HG03108 (cell line): ENCODE measurements at regions not wholly inside any gene's neighbourhood (a gene's known extent, or its start where the extent isn't known, plus 50 kb on each side); places are given as distances from the start of the nearest gene placed in this dataset.
"Not testable (repeated sequence)": the region's sequence is repeated elsewhere in the genome, so short reads cannot be mapped to it uniquely, and the experiment has no call there.

Source experiments
- ATAC-seq: cut with Tn5 transposase; IDR thresholded peaks from one replicate; pipeline ENCODE4 v1.9.1; 2021; ENCODE audit warnings: moderate library complexity; ENCODE audit not compliant: unreplicated experiment

GRCh38 chr3:34570916-34571705 is 772.7 kb downstream of the PDCD6IP start:
- no peak for ATAC-seq

- no peak for ATAC-seq
Measured at GRCh38 chr3:34571714-34572113, 773.3 kb downstream of the PDCD6IP start.

DNA sequence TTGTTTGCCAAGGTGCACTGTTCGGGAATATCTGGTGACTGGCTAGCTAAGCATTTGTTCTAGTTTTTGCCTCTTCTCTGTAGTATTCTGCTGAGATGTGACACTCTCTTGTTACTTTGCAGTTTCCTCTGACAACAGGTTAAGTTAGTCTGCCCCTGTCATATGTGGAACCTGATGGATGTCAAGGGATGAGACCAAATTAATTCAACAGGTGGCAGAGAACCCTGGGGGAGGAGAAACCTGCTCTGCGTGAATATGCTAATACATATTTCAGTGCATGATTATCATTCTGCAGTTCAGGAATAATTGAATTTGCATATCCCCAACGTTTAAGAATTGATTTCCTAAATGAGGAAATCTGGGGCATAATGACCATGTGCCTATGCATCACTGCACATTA is 777.3 kb downstream of the PDCD6IP start:
- no peak for ATAC-seq

DNA sequence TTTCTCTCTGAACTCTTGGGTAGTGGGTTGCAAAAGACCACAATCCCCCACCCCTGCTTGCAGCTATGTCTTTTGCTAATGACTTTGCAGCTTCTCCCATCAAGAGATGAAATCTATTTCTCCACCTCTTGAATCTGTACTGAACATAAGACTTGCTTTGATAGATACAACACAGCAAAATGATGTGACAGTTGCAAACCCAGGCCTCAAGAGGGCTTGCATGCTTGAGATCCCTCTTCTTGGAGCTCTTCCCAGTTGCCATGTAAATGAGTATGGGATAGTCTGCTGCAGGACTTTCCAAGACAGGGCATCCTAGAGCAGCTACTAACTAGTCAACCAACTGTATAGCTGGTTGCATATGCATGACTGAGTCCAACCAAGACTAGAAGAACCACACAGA is 783.6 kb downstream of the PDCD6IP start:
- no peak for ATAC-seq

DNA sequence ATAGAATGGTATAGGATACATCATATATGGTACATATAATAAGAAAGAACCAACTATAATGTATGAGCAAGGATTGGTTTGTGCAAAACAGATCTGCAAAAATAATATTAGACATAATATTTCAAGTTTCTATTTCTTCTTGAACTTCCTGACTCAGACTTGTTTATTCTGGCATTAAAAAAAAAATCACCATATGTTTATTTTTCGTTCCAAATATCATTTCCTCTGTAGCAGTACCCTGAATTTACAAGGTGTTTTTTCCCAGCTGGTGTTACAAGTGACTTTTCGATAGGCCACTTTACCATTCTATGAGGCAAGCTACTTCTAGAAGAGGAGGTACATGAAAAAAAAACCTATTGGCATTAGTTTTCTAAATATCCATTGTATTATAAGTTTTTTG is 785.0 kb downstream of the PDCD6IP start:
- no peak for ATAC-seq

- ATAC-seq, result no peak
Measured at GRCh38 chr3:34584971-34585370, 786.5 kb downstream of the PDCD6IP start.

- no peak for ATAC-seq
Measured at GRCh38 chr3:34599595-34599994, 801.2 kb downstream of the PDCD6IP start.

DNA sequence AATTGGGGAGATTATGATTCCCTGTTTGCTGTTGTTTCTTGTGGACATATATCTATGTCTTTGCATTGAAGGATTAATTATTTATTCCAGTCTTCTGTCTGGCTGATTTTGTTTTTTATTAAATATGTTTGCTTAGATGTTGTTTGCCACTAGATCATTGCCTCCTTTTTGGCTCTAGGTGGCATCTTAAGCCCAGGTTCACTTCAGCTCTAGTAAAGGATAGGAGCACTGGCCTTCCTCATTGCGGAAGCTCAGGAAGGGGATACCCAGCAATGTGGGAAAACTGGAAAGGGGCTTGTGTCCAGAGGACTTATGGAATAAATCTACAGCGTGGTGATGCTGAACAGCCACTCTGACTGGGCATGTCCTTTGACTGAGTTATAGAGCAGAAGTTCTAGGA is 821.6 kb downstream of the PDCD6IP start:
- no peak for ATAC-seq

GRCh38 chr3:34626699-34627098 is 828.3 kb downstream of the PDCD6IP start:
- ATAC-seq, result no peak

DNA sequence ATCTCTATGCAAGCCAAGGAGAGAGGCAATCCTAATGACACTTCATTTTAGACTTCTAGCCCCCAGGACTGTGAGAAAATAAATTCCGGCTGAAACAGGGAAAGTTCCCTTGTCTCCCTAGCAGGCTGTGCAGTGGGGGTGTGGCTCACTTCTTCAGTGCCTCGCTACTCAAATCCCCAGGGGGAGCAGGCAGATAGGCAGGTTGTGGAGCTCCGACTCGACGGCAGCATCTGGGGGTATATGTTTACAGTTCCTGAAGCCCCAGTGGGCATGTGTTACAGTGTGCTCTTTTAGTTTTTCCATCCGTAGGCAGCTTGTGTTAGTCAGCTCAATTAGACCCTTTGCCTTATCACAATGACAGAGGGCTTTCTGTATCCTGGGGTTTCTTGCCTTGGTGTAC is 836.5 kb downstream of the PDCD6IP start:
- no peak for ATAC-seq

DNA sequence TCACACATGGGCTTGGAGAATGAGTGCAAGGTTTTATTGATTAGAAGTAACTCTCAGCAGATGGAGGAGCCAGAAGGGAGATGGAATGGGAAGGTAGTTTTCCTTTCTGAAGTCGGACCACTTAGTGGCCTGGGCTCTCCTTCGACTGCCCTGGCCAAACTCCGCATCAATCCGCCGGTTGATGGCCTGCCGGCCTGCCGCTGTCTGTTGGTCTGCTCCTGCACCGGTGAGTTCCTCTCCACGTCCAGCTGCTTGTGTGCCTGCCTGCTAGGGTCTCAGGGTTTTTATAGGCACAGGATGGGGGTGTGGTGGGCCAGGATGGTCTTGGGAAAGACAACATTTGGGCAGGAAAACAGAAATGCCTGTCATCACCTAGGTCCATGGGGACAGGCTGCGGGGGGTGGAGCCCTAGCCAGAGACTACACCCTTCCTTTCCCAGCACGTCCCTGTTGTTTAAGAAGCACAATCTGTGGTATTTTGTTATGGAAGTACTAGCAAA is 837.0 kb downstream of the PDCD6IP start:
- no peak for ATAC-seq

GRCh38 chr3:34646911-34647460 is 848.6 kb downstream of the PDCD6IP start:
- ATAC-seq, result no peak

DNA sequence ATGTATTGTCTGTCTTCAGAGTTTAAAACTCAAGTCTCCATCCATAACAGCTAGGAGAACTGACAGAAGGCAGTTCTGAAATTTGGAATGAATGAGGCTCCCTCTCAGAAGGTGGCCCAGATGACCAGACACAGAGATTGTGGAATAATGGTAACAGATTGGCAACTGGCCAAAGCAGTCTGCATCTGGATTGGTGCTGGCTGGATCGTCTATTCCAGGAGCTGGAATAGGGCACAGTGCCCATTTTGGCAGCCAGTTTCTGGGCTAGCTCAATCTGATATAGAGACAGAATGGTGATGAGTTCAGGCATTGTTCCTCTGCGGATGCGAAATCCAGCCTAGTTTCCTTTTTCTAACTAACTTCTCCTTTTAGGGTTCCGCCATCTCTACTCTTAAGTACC is 851.7 kb downstream of the PDCD6IP start:
- ATAC-seq, result no peak

DNA sequence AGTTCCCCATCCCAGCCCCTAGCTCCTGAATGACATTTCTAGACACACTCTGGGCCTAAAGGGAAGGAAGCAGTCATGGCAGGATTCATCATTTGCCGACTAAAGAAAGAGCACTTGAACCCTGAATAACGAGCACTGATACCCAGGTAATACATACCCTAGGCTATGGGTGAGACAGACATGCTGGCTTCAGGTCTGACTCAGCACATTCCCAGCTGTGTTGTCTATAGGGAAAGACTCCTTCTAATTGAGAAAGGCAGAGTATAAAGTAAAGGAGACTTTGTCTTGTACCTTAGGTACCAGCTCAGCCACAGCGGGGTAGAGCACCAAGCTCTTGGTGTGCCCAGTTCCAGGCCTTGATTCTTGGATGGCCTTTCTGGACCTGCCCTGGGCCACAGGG is 870.5 kb downstream of the PDCD6IP start:
- ATAC-seq, result no peak

GRCh38 chr3:34669490-34669889 is 871.1 kb downstream of the PDCD6IP start:
- no peak for ATAC-seq

DNA sequence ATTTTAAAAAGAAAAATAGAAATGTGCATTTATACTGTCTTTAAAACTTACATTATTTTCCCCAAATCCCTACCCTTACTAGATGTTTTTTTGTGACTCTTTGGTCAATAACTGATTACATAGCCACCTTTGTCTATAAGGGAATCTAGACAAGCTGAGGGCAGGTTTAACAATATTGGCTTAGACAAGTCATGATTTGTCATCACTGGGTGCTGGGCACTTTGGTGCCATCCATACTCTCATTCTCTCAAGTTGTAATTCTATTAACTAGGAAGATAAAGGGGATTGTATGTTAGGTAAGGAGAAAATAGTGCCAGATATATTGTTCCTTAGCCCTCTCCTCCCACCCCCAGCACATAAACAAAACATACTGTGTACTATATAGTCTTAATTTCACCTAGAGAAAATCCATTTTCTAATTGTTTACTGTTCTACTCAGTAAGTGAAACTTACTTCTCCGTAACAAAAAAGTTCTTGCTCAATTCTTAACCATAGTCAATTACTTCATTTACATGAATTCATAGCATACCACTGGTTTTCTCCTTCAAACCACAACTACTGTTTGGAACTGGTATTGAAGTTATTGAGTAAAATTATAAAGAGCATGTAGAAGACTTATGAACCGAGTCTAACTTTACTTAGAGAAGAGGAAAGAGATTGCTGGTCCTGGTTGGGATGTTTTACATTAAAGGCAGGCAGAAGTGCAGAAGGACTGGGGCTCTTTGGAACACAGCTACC is 877.1 kb downstream of the PDCD6IP start:
- no peak for ATAC-seq

GRCh38 chr3:34676436-34676835 is 878.0 kb downstream of the PDCD6IP start:
- ATAC-seq, result no peak

DNA sequence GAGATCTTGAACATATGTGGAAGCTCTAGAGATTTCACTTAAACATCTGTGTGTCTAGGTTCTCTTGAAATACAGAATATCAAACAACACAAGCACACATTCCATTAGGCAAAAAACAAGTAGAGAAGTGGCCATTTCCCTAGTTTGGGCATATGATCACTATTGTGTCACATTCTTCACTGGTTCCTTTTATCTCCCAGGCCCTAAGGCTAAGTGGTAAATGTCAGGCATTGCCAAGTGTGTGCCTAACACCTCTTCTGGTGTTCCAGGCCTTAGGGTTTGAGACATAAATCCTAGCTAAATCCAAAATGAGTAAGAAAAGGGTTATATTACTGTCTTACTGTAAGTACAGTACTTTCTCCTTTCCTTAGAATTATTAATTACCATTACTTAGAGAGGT is 880.1 kb downstream of the PDCD6IP start:
- no peak for ATAC-seq

- not testable (repeated sequence) for ATAC-seq
Measured at GRCh38 chr3:34679055-34679454, 880.6 kb downstream of the PDCD6IP start.

GRCh38 chr3:34683851-34684250 is 885.4 kb downstream of the PDCD6IP start:
- no peak for ATAC-seq

DNA sequence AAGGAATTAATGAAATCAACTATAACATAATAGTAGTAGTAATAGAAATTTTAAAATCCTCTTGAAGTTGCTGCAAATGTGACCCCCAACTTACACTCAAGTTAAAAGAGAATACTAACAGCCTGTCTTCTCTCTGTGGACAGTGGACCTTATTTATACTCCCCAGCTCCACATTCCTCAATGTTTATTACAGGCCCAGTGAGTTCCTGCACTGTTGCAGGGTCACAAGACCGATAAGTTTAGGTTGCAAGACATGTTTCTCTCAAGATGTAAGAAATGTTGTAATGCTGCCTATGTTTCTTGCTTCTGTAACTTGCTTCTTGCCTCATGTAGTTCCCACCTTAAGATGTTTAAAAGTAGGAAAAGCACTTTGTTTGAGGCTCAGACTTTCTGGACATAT is 888.1 kb downstream of the PDCD6IP start:
- ATAC-seq, result no peak

- ATAC-seq, result no peak
Measured at GRCh38 chr3:34687671-34688070, 889.2 kb downstream of the PDCD6IP start.
